ENCODE measurements at regions not wholly inside any gene's neighbourhood (a gene's known extent, or its start where the extent isn't known, plus 50 kb on each side); places are given as distances from the start of the nearest gene placed in this dataset.

- Histone ChIP-seq H3K4ac (ENCODE audit: low read depth, low read length) (no peak overlapping the region), H4K20me1 (ENCODE audit: insufficient read depth, low read length) (no peaks in the 10 kb centered on the region), H3K9me3 (ENCODE audit: control insufficient read depth, insufficient read depth, low read length) (peaks cover 5% of the 10 kb centered on the region), H3K56ac (ENCODE audit: extremely low read depth, insufficient read depth, low read length) (no peak overlapping the region), H3K9me1 (ENCODE audit: insufficient read depth, low read length) (no peaks in the 10 kb centered on the region), H2BK15ac (ENCODE audit: low read depth, low read length) (no peak overlapping the region), H4K5ac (ENCODE audit: low read depth, low read length) (no peak overlapping the region), H2BK120ac (ENCODE audit: low read depth, low read length) (no peak overlapping the region), H2AK5ac (ENCODE audit: low read depth, low read length) (no peak overlapping the region), H3K4me1 (ENCODE audit: control insufficient read depth, insufficient read depth, low read length) (no peaks in the 10 kb centered on the region), H2BK5ac (ENCODE audit: low read depth, low read length, poor library complexity, severe bottlenecking) (no peak overlapping the region), H2BK20ac (ENCODE audit: low read depth, low read length) (no peak overlapping the region), H3K9ac (ENCODE audit: low read depth, low read length) (no peak overlapping the region), H2AK9ac (replicated peaks; ENCODE audit: low read depth, low read length, poor library complexity) (no peak overlapping the region), H4K91ac (ENCODE audit: insufficient read depth, low read depth, low read length) (no peak overlapping the region), H4K8ac (ENCODE audit: low read depth in 2 of 2, low read length in 2 of 2) (no peak overlapping the region), H3K27me3 (ENCODE audit: control insufficient read depth, insufficient read depth, low read length) (no peaks in the 10 kb centered on the region), H3K18ac (ENCODE audit: low read depth, low read length) (no peak overlapping the region), H3K27ac (ENCODE audit: insufficient read depth, low read length) (no peak overlapping the region), H3K23ac (ENCODE audit: low read depth, low read length) (no peak overlapping the region), H3K36me3 (ENCODE audit: control insufficient read depth, insufficient read depth, low read length) (no peaks in the 10 kb centered on the region), H3K4me2 (ENCODE audit: low read depth, low read length) (no peak overlapping the region), H3K4me3 (ENCODE audit: insufficient read depth, low read depth, low read length) (no peak overlapping the region), H2AFZ (replicated peaks; ENCODE audit: low read length, poor library complexity) (no peak overlapping the region), H3K79me1 (ENCODE audit: low read depth in 1 of 2, low read length in 2 of 2) (no peaks in the 10 kb centered on the region), H3K14ac (replicated peaks; ENCODE audit: low read depth, low read length) (no peak overlapping the region)
- TF ChIP-seq RAD21 (IDR thresholded peaks at IDR 0.05; ENCODE audit: low read length) (no peak), ELK1 (IDR thresholded peaks at IDR 0.05; ENCODE audit: borderline replicate concordance, low read depth, low read length) (no peak), MAZ (IDR thresholded peaks at IDR 0.05; ENCODE audit: borderline replicate concordance, low read depth, low read length) (no peak), BHLHE40 (IDR thresholded peaks at IDR 0.05; ENCODE audit: low read depth, low read length) (no peak), CTCF (conservative IDR thresholded peaks at IDR 0.05; ENCODE audit: low read depth, low read length) (no peak), RCOR1 (IDR thresholded peaks at IDR 0.05; ENCODE audit: insufficient replicate concordance, low read length) (no peak), NFE2L2 (IDR thresholded peaks at IDR 0.05; ENCODE audit: low read depth, low read length) (no peak), FOS (IDR thresholded peaks at IDR 0.05; ENCODE audit: low read depth, low read length) (no peak), SMC3 (IDR thresholded peaks at IDR 0.05; ENCODE audit: low read depth, low read length) (no peak), CHD1 (IDR thresholded peaks at IDR 0.05; ENCODE audit: low read depth, low read length) (no peak), POLR2A (IDR thresholded peaks at IDR 0.05; ENCODE audit: low read depth, low read length) (no peak), USF2 (IDR thresholded peaks at IDR 0.05; ENCODE audit: low read depth, low read length) (no peak), MXI1 (IDR thresholded peaks at IDR 0.05; ENCODE audit: borderline replicate concordance, low read depth, low read length) (no peak), CEBPB (IDR thresholded peaks at IDR 0.05; ENCODE audit: low read depth, low read length) (no peak), MAFK (IDR thresholded peaks at IDR 0.05; ENCODE audit: low read depth, low read length) (no peak), RFX5 (IDR thresholded peaks at IDR 0.05; ENCODE audit: low read depth, low read length) (no peak)
- DNase-seq = no peak
- POLR2A ChIA-PET (ENCODE audit: unreplicated experiment) = no interaction called here
- dilution Hi-C loops (cut with HindIII; ENCODE audit: low sequenced_read_pairs, unreplicated experiment) = no loop called here
- CTCF ChIA-PET = interaction anchor here (0.6 kb wide), 1 partner anchor 14 kb away, joined by 3 read pairs; no protein-coding TSS in a partner anchor
- intact Hi-C loops (cut with micrococcal nuclease) = no loop called here
- in situ Hi-C loops (cut with MboI; ENCODE audit: low sequenced_read_pairs) = no loop called here
- no peak for ATAC-seq (ENCODE audit: low read depth)
- WGBS, 2 experiments (ENCODE audit: extremely low coverage in 2 of 2, insufficient read length in 1 of 2) = no CpG with 5 or more reads among the region's 1 CpG
- no TSS peak for BruUV-seq (replicated peaks)
Measured at GRCh38 chr14:87600240-87600639, 392.7 kb downstream of the GALC start.

All from IMR-90 (cell line).